ENCODE measurements at regions not wholly inside any gene's neighbourhood (a gene's known extent, or its start where the extent isn't known, plus 50 kb on each side); places are given as distances from the start of the nearest gene placed in this dataset.

DNA sequence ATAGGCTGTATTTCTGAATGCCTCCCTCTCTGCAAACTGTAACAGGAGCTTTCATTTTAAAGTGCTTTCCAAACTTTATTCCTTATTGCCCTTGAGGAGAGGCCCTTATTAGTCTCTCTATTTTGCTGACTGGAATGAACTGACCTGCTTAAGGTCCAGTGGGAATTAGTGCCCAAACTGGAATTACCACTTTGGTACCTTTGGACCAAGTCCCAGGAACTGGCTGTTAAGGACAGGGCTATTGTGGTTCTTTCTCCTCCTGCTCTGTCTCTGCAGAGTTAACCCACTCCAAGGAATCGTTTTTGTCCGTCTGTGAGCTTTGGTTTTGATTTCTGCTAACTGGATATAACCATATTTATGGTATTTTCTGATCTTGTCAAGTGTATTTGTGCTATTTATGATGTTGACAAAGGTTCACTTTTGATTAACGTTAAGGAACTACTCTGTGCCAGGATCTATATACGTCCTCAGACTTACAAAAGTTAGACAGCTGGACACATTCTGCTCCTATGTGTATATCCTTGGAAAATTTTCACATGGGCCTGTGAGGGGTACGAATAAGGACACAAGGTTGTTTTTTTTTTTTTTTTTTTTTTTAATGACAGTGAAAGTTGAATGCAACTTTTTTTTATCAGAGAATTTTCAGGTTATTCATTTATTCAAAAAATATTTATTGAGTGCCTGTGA is 189.1 kb upstream of the ANKRD55 start:
- Histone ChIP-seq H3K27ac (ENCODE audit: low read depth, low read length) (no peak overlapping the region), H3K4me1 (ENCODE audit: control insufficient read depth, insufficient read depth, low read length) (no peaks in the 10 kb centered on the region), H3K4me3 (ENCODE audit: low read length) (no peak overlapping the region), H3K36me3 (ENCODE audit: control insufficient read depth, insufficient read depth, low read length) (no peaks in the 10 kb centered on the region), H3K27me3 (ENCODE audit: control insufficient read depth, insufficient read depth, low read length) (no peaks in the 10 kb centered on the region), H3K9ac (ENCODE audit: low read length) (no peak overlapping the region)

DNA sequence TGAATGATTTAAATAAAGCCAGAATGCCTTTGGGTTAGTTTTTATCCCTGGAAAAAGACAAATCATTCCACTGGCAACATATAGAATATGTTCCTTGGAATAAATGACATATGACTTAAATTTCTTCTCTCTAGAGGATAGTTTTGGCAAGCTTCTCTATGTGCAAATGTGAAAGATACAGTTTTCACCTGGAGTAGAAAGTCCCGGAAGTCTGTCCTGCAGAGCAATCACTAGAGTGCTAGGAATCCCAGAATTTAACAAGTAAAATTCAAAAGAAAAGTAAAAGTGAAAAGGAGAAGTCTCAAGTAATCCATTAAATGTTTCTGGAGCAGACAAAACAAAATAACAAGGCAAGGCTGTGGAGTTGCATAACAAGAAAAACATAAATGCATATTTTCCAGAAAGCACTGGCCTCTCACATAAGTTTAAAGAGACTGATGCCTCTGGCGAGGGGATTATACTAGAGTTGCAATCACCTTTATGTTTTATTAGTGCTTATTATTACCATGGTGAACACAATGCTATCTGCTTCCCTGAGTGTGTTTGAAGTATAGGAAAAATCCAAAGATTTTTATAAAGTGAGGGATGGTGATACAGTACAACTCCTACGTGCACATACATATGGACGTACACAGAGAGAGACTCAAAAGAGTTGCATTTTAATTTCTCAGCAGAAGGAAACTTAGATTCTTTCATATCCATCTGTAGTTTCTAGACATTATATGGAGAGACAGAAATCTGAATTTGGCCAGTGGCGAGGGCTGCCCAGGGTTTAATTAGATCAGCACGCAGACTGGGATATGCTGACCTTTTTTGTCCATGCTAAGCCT is 188.3 kb upstream of the ANKRD55 start:
- Histone ChIP-seq H3K27me3 (ENCODE audit: control insufficient read depth, insufficient read depth, low read length) (no peaks in the 10 kb centered on the region), H3K4me3 (ENCODE audit: low read length) (no peak overlapping the region), H3K27ac (ENCODE audit: low read depth, low read length) (no peak overlapping the region), H3K36me3 (ENCODE audit: control insufficient read depth, insufficient read depth, low read length) (no peaks in the 10 kb centered on the region), H3K9ac (ENCODE audit: low read length) (no peak overlapping the region), H3K4me1 (ENCODE audit: control insufficient read depth, insufficient read depth, low read length) (no peaks in the 10 kb centered on the region)

DNA sequence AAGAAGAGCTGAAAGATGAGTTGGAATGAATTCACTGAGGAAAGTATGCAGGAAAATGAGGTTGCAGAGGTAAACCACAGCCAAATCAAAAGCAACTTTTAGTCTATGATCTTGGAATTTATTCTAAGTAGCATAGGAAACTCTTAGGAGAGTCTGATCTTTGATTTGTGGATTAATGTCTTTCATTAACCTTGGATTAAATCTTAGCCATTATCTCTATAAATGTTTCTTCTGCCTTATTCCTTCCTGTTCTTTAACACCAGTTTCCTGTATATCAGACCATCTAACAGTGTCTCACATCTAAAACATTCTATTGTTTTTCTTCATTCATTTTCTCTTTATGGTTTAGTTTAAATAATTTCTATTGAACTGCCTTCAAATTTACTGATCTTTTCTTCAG is 187.2 kb upstream of the ANKRD55 start:
- Histone ChIP-seq H3K27ac (ENCODE audit: low read depth, low read length) (no peak overlapping the region), H3K27me3 (ENCODE audit: control insufficient read depth, insufficient read depth, low read length) (no peaks in the 10 kb centered on the region), H3K4me1 (ENCODE audit: control insufficient read depth, insufficient read depth, low read length) (no peaks in the 10 kb centered on the region), H3K4me3 (ENCODE audit: low read length) (no peak overlapping the region), H3K9ac (ENCODE audit: low read length) (no peak overlapping the region), H3K36me3 (ENCODE audit: control insufficient read depth, insufficient read depth, low read length) (no peaks in the 10 kb centered on the region)

DNA sequence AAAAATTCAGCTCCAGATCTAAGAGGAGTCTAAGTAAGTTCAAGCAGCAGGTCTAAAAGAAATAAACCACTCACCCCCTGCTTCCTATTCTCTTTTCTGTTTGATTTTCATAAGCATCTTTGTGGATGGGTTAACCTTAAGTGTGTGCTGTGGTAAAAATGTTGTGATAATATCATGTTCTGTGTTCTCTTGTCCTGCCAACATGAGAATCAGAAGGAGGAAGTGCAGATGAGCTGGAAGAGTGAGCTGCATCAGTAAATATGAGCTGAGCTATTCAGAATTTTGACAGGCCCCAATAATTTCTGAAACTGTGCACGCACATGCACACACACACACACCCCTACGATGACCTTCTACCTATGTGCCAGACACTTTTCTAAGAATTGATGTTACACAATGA is 186.5 kb upstream of the ANKRD55 start:
- Histone ChIP-seq H3K9ac (ENCODE audit: low read length) (no peak overlapping the region), H3K4me1 (ENCODE audit: control insufficient read depth, insufficient read depth, low read length) (no peaks in the 10 kb centered on the region), H3K27ac (ENCODE audit: low read depth, low read length) (no peak overlapping the region), H3K27me3 (ENCODE audit: control insufficient read depth, insufficient read depth, low read length) (no peaks in the 10 kb centered on the region), H3K4me3 (ENCODE audit: low read length) (no peak overlapping the region), H3K36me3 (ENCODE audit: control insufficient read depth, insufficient read depth, low read length) (no peaks in the 10 kb centered on the region)

DNA sequence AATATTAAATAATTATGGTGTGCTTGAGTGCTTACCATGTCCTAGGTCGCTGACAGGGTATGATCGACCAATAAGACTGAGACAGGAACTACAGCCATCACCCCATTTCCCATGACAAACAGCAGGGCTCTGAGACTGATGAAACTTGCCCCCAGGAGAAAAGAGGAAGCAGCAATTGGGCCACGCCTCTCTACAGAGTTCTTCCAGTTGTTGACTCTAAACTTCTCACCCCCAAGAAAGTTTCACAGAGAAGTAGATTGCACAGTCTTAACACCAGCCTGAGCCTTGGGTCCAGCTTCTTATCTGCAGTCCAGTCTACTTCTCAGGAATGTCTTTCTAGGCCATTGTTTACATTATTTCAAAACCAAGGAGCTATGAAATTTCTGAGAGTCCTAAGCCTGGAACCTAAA is 182.2 kb upstream of the ANKRD55 start:
- Histone ChIP-seq H3K27me3 (ENCODE audit: control insufficient read depth, insufficient read depth, low read length) (no peaks in the 10 kb centered on the region), H3K9ac (ENCODE audit: low read length) (no peak overlapping the region), H3K4me1 (ENCODE audit: control insufficient read depth, insufficient read depth, low read length) (no peaks in the 10 kb centered on the region), H3K27ac (ENCODE audit: low read depth, low read length) (no peak overlapping the region), H3K4me3 (ENCODE audit: low read length) (no peak overlapping the region), H3K36me3 (ENCODE audit: control insufficient read depth, insufficient read depth, low read length) (no peaks in the 10 kb centered on the region)

DNA sequence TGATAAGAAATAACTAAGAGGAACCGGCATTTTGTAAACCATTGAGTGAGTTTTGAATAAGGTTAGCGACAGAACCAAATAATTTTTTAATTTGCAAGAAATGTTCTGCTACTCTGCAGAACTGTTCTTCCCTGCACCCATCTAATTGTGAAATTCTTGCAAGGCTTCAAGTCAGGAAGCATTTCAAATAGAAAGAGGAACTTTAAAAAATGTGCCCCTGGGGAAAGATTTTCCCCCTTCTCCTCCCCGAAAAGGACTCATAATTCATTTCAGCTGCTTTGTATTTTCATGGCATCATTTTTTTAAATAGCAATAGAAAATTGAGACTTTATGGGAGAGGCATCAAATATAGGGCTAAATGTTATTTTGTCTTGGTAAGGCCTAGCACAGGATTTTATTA is 180.9 kb upstream of the ANKRD55 start:
- Histone ChIP-seq H3K27ac (ENCODE audit: low read depth, low read length) (no peak overlapping the region), H3K9ac (ENCODE audit: low read length) (no peak overlapping the region), H3K4me1 (ENCODE audit: control insufficient read depth, insufficient read depth, low read length) (no peaks in the 10 kb centered on the region), H3K27me3 (ENCODE audit: control insufficient read depth, insufficient read depth, low read length) (no peaks in the 10 kb centered on the region), H3K4me3 (ENCODE audit: low read length) (no peak overlapping the region), H3K36me3 (ENCODE audit: control insufficient read depth, insufficient read depth, low read length) (no peaks in the 10 kb centered on the region)

DNA sequence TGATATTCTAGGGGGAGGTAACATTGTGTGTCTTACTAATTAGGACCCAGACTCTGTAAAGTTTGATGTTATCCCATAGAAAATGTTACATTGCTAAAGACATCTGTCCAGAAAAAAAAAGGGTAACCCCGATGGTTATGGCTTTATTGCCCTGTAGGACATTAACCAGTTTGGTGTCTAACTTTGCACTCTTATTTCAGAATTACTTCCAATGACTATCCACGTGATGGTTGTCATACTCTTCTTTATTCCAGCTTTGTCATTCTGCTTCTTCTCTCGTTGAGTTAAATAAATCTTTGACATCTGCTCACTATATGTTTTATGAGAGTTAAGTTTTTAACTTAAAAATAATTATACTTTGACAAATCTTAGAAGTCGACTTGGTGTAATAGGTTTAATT is 180.4 kb upstream of the ANKRD55 start:
- no peak overlapping the region for H3K4me3 ChIP-seq (ENCODE audit: low read length)
- no peaks in the 10 kb centered on the region for H3K4me1 ChIP-seq (ENCODE audit: control insufficient read depth, insufficient read depth, low read length)
- H3K9ac ChIP-seq (ENCODE audit: low read length): no peak overlapping the region
- no peaks in the 10 kb centered on the region for H3K36me3 ChIP-seq (ENCODE audit: control insufficient read depth, insufficient read depth, low read length)
- no peaks in the 10 kb centered on the region for H3K27me3 ChIP-seq (ENCODE audit: control insufficient read depth, insufficient read depth, low read length)
- H3K27ac ChIP-seq (ENCODE audit: low read depth, low read length): no peak overlapping the region

DNA sequence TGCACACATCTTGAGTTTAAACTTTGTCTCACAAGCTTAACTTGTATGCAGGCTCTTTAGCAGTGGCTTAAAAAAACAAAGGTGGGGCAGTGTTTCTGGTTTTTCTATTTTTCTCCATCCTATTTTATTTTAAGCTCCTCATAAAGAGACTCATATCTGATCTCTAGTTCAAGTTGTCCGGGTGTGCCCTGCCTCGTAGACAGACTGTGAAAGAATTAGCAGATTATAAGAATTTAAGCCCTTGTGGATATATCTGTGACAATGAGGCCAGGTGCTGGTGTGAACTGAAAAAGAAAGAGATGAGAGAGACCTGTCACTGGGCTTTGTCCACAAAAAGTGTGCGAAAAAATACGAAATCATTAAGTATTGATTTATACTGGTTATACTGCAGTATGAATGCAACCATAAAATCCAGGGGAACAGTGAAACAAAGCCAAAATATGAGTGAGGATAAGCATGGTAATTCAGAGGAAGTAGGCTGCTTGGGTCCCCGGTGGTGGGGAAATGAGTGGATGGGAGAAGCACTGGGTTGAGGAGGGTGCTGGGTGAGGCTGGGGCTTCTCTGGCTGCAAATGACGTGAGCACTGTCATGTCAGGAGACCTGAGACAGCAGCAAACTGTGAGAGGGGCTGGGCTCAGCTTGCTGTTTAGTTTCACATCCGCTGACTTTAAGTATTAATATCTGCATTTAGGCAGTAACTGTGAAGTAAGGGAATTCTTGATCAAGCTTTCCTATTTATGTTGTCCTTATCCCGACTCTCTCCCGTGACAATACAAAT is 179.7 kb upstream of the ANKRD55 start:
- H3K27me3 ChIP-seq (ENCODE audit: control insufficient read depth, insufficient read depth, low read length): no peaks in the 10 kb centered on the region
- H3K4me1 ChIP-seq (ENCODE audit: control insufficient read depth, insufficient read depth, low read length): no peaks in the 10 kb centered on the region
- no peaks in the 10 kb centered on the region for H3K36me3 ChIP-seq (ENCODE audit: control insufficient read depth, insufficient read depth, low read length)
- H3K4me3 ChIP-seq (ENCODE audit: low read length): no peak overlapping the region
- no peak overlapping the region for H3K27ac ChIP-seq (ENCODE audit: low read depth, low read length)
- no peak overlapping the region for H3K9ac ChIP-seq (ENCODE audit: low read length)

DNA sequence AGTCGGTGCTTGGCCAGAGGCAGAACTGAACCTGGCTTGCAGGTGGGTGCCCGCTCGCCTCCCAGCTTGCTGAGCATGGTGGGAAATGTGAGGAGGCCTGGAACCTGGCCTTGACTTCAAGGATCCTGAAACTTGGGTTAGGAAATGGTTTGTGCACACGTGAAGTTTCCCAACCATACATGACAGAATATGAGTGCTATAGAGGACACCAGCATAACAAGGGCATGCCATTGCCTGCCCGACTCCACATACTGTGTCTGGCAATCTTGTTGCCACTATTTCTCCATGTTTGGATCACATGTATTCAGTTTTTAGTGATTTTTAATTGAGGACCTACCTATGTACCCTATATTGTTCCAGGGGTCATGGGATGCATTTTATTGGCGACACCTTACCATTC is 177.6 kb upstream of the ANKRD55 start:
- Histone ChIP-seq H3K9ac (ENCODE audit: low read length) (no peak overlapping the region), H3K27ac (ENCODE audit: low read depth, low read length) (no peak overlapping the region), H3K4me1 (ENCODE audit: control insufficient read depth, insufficient read depth, low read length) (no peaks in the 10 kb centered on the region), H3K36me3 (ENCODE audit: control insufficient read depth, insufficient read depth, low read length) (no peaks in the 10 kb centered on the region), H3K4me3 (ENCODE audit: low read length) (no peak overlapping the region), H3K27me3 (ENCODE audit: control insufficient read depth, insufficient read depth, low read length) (no peaks in the 10 kb centered on the region)

DNA sequence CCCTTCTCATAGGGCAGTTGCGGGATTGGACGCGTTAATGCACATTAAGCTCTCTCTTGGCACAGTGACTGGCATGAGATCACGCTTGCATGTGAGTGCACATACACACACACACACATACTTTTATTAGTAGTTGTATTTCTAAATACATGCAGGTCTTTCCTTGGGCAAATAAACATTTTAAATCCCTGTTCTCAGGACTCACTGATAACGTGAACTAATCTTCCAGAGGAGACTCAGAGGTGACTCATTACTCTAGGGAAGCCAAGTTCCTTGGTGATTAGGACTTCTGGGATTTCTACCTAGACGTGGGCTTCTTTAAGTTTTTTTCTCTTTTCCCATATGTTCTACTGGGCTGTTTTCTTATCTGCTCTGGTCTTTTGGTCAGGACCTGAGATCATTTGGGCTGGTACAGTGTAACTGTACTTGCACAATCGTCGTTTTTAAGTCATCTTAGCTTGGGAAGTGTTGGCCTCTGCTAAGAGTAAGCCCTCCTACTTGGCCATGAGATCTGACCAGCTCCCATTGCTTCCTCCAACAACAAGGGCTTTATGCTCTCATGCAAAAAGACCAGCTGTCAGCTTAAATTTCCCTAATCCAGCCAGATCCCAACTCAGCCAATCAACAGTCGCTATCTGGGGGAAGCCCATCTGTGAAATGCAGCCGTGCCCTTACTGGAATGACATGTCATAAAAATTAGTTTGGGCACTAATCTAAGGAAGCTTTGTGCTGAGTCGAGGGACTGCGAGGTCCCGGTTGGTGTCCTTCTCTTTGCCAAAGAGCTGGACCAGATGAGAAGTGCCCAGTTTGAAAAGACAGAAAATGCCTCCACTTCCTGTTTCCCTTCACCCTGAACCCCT is 176.4 kb upstream of the ANKRD55 start:
- Histone ChIP-seq H3K36me3 (ENCODE audit: control insufficient read depth, insufficient read depth, low read length) (no peaks in the 10 kb centered on the region), H3K4me3 (ENCODE audit: low read length) (no peak overlapping the region), H3K9ac (ENCODE audit: low read length) (no peak overlapping the region), H3K4me1 (ENCODE audit: control insufficient read depth, insufficient read depth, low read length) (no peaks in the 10 kb centered on the region), H3K27ac (ENCODE audit: low read depth, low read length) (no peak overlapping the region), H3K27me3 (ENCODE audit: control insufficient read depth, insufficient read depth, low read length) (no peaks in the 10 kb centered on the region)

DNA sequence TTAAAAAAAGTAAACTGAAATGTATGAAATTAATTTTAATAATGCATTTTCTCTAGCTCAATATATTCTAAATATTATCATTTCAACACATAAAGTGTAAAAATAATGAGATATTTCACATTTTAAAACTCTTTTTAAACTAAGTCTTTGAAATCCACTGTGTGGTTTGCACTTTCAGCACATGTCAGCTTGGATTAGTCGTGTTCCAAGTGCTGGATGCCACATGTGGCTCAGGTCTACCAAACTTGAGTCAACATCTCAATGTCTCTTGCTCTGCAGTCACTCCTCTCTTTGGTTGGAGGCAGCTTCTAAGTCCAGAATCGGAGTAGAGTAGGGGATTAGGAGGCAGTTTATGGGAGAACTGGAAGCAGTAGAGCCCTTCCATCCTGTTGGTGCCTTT is 173.7 kb upstream of the ANKRD55 start:
- Histone ChIP-seq H3K9ac (ENCODE audit: low read length) (no peak overlapping the region), H3K4me1 (ENCODE audit: control insufficient read depth, insufficient read depth, low read length) (no peaks in the 10 kb centered on the region), H3K36me3 (ENCODE audit: control insufficient read depth, insufficient read depth, low read length) (no peaks in the 10 kb centered on the region)

DNA sequence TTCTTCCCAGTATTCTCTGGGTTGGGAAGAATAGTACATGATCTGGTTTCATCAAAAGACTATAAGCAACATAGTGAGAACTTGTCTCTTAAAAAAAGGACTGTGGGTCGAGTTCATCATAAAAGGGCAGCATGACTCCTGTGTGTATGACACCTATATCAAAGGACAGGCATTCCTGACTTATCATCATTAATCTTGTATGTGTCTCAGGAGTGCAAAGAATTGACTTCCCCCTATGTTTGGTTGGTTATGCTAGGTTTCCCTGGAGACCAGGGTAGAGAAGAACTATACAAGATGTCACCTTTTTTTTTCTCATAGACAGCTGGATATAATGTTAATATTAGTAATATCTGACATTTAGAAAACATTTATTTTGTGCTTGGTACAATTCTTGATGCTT is 173.1 kb upstream of the ANKRD55 start:
- no peaks in the 10 kb centered on the region for H3K4me1 ChIP-seq (ENCODE audit: control insufficient read depth, insufficient read depth, low read length)
- no peak overlapping the region for H3K4me3 ChIP-seq (ENCODE audit: low read length)
- no peaks in the 10 kb centered on the region for H3K36me3 ChIP-seq (ENCODE audit: control insufficient read depth, insufficient read depth, low read length)
- no peak overlapping the region for H3K9ac ChIP-seq (ENCODE audit: low read length)
- H3K27me3 ChIP-seq (ENCODE audit: control insufficient read depth, insufficient read depth, low read length): no peaks in the 10 kb centered on the region
- H3K27ac ChIP-seq (ENCODE audit: low read depth, low read length): no peak overlapping the region

More for the DNA sequence above, 173.7 kb upstream of the ANKRD55 start:
- Histone ChIP-seq H3K27me3 (ENCODE audit: control insufficient read depth, insufficient read depth, low read length) (no peaks in the 10 kb centered on the region), H3K27ac (ENCODE audit: low read depth, low read length) (no peak overlapping the region), H3K4me3 (ENCODE audit: low read length) (no peak overlapping the region)

All from rectal smooth muscle tissue (tissue), 1 donor.